ENCODE measurements at regions not wholly inside any gene's neighbourhood (a gene's known extent, or its start where the extent isn't known, plus 50 kb on each side); places are given as distances from the start of the nearest gene placed in this dataset.

DNA sequence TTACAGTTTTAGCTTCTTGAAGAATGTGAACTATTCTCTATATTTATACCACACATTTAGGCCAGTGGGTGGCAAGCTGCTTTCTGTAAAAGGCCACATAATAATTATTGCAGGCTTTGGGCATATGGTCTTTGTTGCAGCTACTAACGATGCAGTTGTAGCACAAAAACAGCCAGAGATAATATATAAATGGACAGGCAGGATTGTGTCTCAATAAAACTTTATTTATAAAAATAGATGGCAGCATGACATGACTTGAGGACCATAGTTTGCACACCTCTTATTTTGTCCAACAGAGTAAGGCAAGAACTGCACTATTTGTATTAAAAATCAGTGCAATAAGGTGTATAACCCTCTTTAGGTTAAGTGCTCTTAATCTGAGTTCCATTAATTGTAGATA is 415.0 kb downstream of the ANXA1 start:
- H3K36me3 Mint-ChIP-seq (ENCODE audit: low read depth): no peaks in the 10 kb centered on the region
- intact Hi-C loops (cut with DNase I, micrococcal nuclease): no loop called here
- H3K27ac Mint-ChIP-seq: no peak overlapping the region
- Histone ChIP-seq H3K9me3 (ENCODE audit: control insufficient read depth in 1 of 2, insufficient read depth in 1 of 2, low read length in 2 of 2) (no peaks in the 10 kb centered on the region), H3K27ac (ENCODE audit: low read depth in 1 of 2, low read length in 2 of 2) (no peak overlapping the region), H3K27me3 (ENCODE audit: control insufficient read depth in 1 of 2, insufficient read depth in 2 of 2, low read length in 2 of 2) (no peaks in the 10 kb centered on the region), H3K4me3 (ENCODE audit: low read length) (no peak overlapping the region), H3K4me1 (ENCODE audit: insufficient read depth, low read length) (no peaks in the 10 kb centered on the region), H3K36me3 (ENCODE audit: insufficient read depth, low read length) (no peaks in the 10 kb centered on the region)
- ATAC-seq (ENCODE audit: poor library complexity): no peak
- TF ChIP-seq, protein P1, sequence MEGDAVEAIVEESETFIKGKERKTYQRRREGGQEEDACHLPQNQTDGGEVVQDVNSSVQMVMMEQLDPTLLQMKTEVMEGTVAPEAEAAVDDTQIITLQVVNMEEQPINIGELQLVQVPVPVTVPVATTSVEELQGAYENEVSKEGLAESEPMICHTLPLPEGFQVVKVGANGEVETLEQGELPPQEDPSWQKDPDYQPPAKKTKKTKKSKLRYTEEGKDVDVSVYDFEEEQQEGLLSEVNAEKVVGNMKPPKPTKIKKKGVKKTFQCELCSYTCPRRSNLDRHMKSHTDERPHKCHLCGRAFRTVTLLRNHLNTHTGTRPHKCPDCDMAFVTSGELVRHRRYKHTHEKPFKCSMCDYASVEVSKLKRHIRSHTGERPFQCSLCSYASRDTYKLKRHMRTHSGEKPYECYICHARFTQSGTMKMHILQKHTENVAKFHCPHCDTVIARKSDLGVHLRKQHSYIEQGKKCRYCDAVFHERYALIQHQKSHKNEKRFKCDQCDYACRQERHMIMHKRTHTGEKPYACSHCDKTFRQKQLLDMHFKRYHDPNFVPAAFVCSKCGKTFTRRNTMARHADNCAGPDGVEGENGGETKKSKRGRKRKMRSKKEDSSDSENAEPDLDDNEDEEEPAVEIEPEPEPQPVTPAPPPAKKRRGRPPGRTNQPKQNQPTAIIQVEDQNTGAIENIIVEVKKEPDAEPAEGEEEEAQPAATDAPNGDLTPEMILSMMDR (IDR thresholded peaks at IDR 0.05): no peak
- H3K9me3 Mint-ChIP-seq: peaks cover 2% of the 10 kb centered on the region
- no peak overlapping the region for H3K4me3 Mint-ChIP-seq
- CTCF ChIA-PET: no interaction called here
- H3K4me1 Mint-ChIP-seq (ENCODE audit: low read depth): no peaks in the 10 kb centered on the region
- no peak for DNase-seq
- no peaks in the 10 kb centered on the region for H3K27me3 Mint-ChIP-seq
- POLR2A ChIA-PET: interaction anchor here (0.6 kb wide), 1 partner anchor 8 kb away, joined by 3 read pairs; no protein-coding TSS in a partner anchor

DNA sequence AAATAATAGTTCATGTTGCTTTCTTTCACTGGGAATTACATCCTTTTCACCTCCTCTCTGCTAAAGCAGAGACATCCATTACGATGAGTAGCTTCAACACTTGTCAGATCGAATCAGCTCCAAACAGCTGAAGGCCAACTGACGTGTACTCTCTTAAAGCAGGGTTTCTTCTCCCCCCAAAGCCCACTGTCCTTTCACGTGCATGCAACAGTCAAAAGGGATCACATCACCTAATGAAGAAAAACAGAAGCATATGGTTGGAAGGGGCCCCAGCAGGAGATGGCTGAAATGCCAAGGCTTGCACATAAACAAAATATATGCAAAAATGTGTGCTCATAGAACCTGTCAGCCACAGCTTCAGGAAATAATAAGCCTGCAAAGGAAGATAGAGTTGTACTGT is 421.6 kb downstream of the ANXA1 start:
- Mint-ChIP-seq H3K9me3 (peaks cover 2% of the 10 kb centered on the region), H3K4me3 (no peak overlapping the region), H3K27ac (no peak overlapping the region), H3K4me1 (ENCODE audit: low read depth) (no peaks in the 10 kb centered on the region), H3K36me3 (ENCODE audit: low read depth) (no peaks in the 10 kb centered on the region), H3K27me3 (no peaks in the 10 kb centered on the region)
- TF ChIP-seq, protein P1 (IDR thresholded peaks at IDR 0.05): no peak
- no peaks in the 10 kb centered on the region for H3K27me3 ChIP-seq (ENCODE audit: control insufficient read depth in 1 of 2, insufficient read depth in 2 of 2, low read length in 2 of 2)
- H3K4me3 ChIP-seq (ENCODE audit: low read length): no peak overlapping the region
- peak overlapping the region in 1 of 2 donors; percentile 10 for H3K27ac ChIP-seq (ENCODE audit: low read depth in 1 of 2, low read length in 2 of 2)
- ChIA-PET CTCF (no interaction called here), POLR2A (no interaction called here)
- intact Hi-C loops (cut with DNase I, micrococcal nuclease): no loop called here
- H3K9me3 ChIP-seq (ENCODE audit: control insufficient read depth in 1 of 2, insufficient read depth in 1 of 2, low read length in 2 of 2): no peaks in the 10 kb centered on the region
- H3K36me3 ChIP-seq (ENCODE audit: insufficient read depth, low read length): no peaks in the 10 kb centered on the region
- ATAC-seq (ENCODE audit: poor library complexity) (no peak), DNase-seq (no peak)
- no peaks in the 10 kb centered on the region for H3K4me1 ChIP-seq (ENCODE audit: insufficient read depth, low read length)

- CTCF ChIA-PET: no interaction called here
- H3K4me3 ChIP-seq (ENCODE audit: low read length): no peak overlapping the region
- no peaks in the 10 kb centered on the region for H3K36me3 Mint-ChIP-seq (ENCODE audit: low read depth)
- H3K9me3 ChIP-seq (ENCODE audit: control insufficient read depth in 1 of 2, insufficient read depth in 1 of 2, low read length in 2 of 2): no peaks in the 10 kb centered on the region
- H3K4me1 Mint-ChIP-seq (ENCODE audit: low read depth): no peaks in the 10 kb centered on the region
- no peak overlapping the region for H3K4me3 Mint-ChIP-seq
- DNase-seq (no peak), ATAC-seq (ENCODE audit: poor library complexity) (no peak)
- no peaks in the 10 kb centered on the region for H3K27me3 Mint-ChIP-seq
- no peak overlapping the region for H3K27ac ChIP-seq (ENCODE audit: low read depth in 1 of 2, low read length in 2 of 2)
- H3K36me3 ChIP-seq (ENCODE audit: insufficient read depth, low read length): no peaks in the 10 kb centered on the region
- H3K27ac Mint-ChIP-seq: no peak overlapping the region
- H3K27me3 ChIP-seq (ENCODE audit: control insufficient read depth in 1 of 2, insufficient read depth in 2 of 2, low read length in 2 of 2): no peaks in the 10 kb centered on the region
- H3K9me3 Mint-ChIP-seq: no peaks in the 10 kb centered on the region
- TF ChIP-seq, protein P1 (IDR thresholded peaks at IDR 0.05): no peak
- POLR2A ChIA-PET: no interaction called here
- H3K4me1 ChIP-seq (ENCODE audit: insufficient read depth, low read length): no peaks in the 10 kb centered on the region
- intact Hi-C loops (cut with DNase I, micrococcal nuclease): no loop called here
Measured at GRCh38 chr9:73575101-73576060, 423.7 kb downstream of the ANXA1 start.

Measured in CD4-positive, alpha-beta T cell (primary cell).